GM21526 (cell line): ENCODE measurements at regions not wholly inside any gene's neighbourhood (a gene's known extent, or its start where the extent isn't known, plus 50 kb on each side); places are given as distances from the start of the nearest gene placed in this dataset.

Experiments used
- ATAC-seq: cut with Tn5 transposase; IDR thresholded peaks from one replicate; pipeline ENCODE4 v1.9.1; 2021; ENCODE audit warnings: moderate library complexity; ENCODE audit not compliant: unreplicated experiment, low FRiP score

DNA sequence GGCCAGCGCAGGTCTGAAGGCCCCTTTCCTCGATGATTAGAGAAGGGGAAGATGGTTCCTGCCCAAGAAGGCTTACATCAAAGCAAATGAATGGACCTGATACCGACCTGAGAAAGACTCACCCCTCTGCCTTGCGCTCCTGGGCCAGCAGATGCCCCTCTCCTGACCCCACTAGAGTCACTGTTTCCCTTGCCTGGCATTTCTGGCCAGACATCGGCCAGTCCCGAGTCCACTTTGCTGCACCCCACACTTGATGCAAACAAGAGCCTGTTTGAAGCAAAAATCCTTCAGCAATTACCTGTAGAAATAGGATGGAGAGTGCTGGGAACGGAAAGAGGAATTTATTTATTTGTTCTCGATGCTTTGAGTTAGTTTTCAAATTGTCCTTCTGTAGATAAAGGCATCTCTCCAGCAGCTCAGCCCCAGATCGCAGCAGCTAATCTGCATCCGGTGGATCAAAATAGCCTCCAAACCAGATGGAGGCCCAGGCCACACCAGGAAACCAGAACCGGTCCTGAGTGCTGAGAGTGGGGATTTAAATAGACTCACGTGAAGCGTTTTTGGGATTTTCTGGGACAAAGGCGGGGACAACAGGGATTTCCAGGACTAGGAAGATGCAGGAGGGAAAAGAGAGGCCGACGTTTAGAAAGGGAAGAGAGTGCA is 148.6 kb downstream of the TRIM29 start:
- ATAC-seq: no peak

DNA sequence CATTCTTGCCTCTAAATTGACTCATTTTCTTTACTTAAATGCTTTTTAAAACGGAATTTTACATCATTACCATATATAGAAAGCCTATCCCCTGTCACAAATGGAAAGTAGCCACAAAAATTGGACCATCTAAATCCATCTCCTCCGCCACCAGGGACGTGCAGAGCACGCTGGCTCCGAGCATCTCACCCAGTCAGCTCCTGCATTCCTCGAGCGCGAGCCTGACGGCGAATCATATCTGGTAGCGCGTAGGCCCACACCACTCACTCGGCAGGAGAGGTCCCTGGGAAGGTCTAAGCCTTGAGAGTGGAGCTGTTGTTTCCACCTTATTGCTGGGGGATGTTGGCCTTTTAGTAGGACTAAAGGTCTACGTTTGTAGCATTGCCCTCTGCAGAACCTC is 152.4 kb downstream of the TRIM29 start:
- no peak for ATAC-seq

DNA sequence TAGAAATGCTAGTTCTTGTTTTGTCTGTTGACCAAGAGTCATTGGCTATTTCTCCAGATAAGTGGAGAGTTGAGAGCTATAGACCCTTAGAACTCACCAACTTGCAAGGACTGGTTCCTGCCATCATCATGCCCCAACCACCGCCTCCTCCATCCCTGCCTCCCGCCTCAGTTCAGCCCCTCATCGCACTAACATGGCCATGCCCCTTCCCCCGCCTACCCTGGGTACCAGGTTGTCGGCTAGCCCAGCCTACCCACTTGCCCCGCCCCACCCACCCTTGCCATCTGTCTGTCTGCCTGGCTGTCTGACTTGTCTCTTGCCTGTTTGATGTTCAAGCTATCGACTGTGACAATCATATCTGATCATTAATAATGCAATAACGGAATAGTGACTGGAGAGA is 154.1 kb downstream of the TRIM29 start:
- no peak for ATAC-seq

DNA sequence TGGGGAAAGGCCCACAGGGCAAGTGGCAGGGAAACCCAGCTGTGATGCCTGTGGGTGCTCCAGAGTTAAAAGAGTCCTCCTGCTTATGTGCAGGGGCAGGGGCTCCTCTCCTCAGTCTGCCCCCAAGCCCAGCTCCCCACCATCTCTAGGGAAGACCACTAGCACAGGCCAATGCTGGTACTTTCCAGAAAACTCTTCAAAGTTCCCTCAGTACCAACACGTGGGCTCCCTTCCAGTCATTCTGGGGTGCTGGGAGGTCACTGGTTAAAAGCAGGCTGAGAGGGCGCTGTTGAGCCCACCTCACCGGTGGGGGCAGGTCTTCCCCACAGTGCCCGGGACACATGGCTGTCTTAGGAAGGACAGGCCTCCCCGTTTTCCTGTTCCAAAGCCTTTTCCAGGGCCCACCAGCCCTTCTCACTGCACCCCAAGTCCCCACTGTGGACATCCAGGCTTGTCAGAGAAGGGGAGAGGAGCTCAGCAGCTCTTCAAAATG is 154.6 kb downstream of the TRIM29 start:
- no peak for ATAC-seq

DNA sequence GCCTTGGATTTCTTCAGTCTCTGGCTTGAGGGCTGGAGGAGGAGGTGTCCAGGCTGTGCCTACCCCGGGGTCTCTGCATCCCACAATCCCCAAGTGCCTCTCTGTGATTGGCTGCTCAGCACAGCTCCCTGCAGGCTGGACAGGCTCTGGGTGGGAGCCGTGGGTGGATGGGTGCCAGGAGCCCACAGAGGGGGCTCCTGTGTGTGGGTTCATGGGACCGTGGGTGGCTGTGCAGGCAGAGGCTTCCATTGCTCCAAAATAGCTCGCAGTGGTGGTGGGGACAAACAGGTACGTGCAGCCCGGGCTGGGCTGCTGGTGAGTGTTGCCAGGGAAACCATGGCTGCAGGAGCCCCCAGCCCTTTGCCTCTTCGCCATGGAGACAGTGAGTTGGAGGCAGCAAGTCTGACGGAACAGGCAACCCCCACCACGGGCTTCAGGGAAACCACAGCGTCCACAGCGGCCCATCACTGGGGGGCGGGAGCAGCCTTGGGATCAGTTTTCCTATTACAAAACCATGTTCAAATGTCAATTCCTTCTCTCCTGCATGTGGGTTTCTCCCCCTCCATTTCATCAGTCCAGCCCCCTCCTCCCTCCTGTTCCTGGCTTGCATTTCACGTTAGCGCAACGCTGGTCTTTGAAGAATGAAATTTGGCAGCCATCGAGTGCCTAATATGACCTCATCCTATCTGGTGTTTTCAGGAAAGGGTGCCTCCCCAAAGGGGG is 155.2 kb downstream of the TRIM29 start:
- ATAC-seq: no peak

DNA sequence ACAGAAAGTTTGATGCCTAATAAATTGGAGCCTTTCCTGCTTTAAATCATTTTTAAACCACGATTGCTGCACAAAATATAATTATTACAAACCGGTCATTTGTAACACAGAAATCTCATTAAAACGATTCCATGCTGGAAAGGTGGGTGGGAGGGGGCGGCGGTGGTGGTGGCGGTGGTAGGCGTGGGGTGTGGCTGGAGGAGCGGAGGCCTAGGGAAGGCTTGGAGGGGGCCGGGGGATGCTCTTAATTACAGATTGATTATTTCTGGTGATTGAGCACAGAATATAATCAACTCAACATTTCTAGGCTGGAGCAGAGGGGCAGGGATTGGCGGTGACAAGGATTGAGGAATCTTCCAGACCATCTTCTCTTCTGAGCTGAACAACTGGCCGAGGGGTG is 157.5 kb downstream of the TRIM29 start:
- no peak for ATAC-seq

DNA sequence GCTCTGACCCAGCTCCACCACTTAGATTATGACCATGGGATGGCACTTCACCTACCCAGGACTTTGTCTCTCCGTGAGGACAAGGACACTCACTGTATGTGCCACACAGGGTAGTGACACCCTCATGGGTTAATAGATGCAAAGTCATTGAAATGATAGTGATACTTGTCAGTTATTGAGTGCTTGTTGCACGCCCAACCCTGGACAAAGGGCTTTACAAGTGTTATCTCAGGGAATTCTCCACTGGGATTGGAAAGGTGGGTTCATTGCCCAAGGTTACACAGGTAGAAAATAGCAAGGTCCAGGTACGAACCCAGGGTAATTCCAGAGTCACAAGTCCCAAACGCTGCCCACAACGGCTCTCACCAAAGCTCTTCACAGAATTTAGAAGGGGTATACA is 158.2 kb downstream of the TRIM29 start:
- ATAC-seq: no peak

DNA sequence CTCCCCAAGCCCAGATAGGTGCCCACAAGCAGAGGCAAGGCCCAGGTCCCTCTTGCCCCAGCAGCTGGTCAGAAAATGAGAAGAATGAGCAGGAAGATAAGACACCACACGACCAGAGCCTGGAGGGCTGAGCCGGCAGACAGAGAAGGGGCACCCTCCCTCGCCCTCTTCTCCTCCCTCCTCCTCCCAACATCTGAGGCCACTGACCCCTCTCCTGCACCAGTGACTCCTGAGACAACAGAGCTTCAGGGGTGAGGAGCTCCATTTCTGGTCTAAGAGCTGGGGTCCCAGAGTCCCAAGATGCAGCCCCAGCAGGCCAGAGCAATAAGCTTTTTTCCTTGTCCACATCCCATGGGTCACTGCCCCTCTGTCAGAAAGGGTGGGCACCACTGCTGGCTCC is 159.2 kb downstream of the TRIM29 start:
- ATAC-seq: no peak

DNA sequence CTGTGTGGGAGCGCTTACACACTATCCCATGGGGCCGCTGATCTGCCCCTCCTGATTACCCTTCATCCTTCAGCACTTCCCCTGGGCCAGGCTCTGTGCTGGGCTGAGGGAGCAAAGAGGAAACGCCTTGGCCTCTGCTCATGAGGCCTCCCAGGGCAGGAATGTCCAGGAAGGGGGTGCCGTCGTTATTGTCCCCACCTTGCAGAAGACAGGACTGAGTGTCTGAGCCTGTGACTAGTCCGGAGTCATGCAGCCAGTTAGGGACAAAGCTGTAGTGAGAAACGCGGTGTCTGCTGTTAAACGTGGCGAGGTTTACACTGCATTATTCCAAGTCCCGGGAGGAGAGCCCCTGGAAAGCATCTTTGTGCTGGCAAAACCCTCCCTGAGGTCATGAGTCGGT is 160.0 kb downstream of the TRIM29 start:
- ATAC-seq: no peak

DNA sequence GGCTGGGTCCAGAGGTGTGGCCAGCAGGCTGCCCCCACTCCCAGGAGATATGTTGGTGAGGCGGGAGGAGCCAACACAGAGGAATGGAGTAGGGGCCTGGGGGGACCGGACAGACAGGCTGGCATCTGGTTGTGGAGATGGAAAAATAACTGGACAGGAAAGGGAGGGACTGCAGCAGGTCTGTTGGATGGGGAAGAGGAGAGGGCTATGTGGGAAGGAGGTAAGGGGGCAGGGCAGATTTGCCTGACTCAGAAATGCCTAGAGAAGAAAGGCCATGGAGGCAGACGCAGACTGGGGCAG is 160.4 kb downstream of the TRIM29 start:
- ATAC-seq: no peak

DNA sequence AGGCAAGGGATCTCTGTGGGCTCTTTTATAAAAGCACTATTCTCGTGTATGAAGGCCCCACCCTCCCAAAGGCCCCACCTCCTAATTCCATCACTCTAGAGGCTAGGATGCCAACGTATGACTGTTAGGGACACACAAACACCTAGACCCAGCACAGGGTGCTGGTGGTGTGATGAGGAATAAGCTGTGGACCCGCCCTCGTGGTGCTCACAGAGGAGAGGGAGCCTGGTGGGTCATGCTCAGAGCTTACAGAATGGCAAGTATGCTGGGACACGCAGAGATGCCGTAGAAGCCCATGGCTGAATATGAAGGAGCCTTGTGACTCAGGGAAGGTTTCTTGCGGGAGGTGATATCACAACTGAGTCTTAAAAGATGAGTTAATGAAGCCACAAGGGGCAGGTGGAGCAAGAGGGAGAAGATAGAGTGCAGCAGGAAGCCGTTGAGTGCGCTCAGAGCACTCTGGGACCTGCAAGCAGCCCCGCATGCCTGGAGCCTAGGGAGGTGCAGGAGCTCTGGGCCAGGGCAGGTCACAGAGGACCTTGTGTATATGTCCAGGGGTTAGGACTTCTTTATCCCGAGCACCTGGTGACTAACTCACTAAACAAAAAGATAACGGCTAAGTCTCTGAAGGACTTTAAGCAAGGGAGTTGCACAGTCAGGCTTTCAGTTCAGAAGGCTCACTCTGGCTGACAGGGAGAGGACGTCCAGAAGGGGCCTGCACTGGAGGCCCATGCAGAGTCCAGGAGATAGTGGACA is 160.9 kb downstream of the TRIM29 start:
- ATAC-seq: no peak

DNA sequence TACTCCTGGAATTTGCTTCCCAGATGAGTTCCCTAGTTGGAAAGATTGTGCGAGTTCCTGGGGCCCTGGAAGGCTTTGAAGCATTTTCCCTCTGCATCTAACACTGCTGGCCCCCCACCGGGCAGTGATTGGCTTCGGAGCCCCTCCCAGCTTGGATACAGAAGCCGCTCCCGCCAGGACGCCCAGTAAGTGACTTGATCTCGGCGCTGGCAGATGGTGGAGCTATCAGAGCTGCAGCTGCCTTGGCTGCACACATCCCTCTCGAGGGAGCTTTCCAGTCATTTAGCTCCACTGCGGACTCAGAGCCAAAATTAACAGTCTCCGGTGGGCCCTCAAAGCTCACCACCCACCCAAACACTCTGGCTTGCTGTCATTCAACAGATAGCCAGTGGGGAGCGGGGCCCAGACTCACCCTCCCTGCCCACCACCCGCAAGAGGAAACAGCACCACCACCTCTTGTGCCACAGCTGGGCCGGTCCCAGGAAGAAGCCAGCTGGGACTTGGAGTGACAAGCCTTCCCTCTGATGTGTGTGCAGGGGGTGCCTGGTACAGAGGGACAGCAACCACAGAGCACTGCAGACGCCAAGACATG is 162.3 kb downstream of the TRIM29 start:
- no peak for ATAC-seq

DNA sequence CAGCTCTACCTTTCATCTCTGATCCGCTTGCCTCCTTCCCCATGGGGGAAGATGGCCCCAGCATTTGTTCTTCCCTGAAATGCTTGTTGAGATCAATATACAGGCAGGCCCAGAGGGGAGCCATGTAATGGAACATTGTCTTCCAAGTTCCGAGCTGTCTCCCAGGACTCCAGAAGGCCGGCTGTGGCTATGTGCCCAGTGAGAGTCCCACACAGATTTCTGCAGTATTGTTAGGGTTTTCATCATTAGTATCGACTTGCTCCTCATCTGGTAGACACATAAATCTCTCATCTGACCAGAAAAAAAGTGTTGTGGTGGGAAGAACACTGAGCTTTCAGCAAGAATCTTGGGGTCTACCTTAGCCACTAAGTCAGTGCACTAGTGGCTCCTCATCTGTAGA is 163.4 kb downstream of the TRIM29 start:
- ATAC-seq: no peak

DNA sequence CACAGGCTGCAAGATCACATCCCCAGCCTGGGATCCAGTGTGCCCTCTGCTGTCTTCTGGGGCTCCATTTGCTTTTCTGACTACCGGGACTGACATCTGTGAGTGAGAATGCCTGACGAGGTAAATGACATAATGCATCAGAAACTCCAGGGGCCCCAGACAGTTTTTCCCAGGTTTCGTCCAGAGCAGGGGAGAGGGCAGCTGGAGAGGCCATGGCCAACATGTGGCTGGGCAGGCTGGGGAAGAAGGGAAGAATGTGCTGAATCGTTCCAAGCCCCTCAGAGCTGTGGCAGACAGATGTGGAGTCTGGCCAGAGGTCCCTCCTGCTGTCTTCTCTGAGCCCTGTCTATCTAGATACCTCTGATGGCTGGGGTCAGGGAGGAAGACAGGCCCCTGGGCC is 163.9 kb downstream of the TRIM29 start:
- no peak for ATAC-seq

DNA sequence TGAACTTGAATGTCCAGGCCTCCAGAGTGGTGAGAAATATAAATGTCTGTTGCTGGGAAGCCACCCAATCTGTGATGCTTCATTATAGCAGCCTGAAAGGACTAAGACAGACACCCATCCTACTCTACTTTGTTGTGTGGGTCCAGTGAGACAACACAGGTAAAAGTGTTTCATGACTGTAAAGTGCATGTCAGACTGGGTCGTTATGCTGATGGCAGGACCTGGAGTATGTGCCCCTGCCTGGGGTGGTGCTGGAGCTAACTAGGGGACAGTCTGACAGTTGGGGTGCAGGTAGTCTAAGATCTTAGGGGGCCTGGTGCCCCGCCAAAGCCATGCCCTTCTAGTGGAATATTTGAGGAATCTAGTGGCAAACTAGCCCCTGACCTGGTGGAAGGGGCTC is 165.6 kb downstream of the TRIM29 start:
- ATAC-seq: no peak

DNA sequence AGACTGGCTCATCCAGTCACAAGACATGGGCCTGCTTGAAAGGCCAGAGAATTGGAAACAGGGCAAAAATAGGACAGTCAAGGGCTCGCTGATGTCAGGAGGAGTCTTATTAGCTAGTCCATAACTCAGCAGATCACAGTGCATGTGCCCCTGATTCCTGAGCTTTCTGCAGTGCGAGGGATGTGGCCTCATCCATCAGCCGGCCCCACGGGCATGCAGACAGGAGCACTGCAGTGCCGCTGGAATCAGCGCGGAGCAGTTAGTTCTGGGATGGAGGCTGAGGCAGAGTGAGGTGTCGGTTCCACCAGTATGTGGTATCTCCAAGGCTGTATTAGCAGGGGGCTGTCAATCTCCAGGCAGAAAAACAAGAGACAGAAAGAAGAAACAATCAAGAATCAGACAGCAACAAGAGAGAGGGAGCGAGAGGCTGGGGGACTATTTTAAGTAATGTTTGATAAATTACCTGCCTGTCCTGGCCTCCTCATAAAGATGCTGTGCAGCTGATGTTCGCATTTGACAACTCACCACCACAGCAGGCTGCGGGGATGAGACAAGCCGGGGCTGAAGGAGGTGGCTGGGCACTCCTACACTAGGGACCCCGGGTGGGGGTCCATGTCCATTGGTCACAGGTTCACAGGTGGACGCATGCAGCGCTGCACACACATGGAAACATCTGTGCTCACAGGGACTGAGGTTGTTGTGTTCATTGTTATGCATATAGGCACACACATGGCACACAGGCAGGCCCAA is 167.2 kb downstream of the TRIM29 start:
- no peak for ATAC-seq

DNA sequence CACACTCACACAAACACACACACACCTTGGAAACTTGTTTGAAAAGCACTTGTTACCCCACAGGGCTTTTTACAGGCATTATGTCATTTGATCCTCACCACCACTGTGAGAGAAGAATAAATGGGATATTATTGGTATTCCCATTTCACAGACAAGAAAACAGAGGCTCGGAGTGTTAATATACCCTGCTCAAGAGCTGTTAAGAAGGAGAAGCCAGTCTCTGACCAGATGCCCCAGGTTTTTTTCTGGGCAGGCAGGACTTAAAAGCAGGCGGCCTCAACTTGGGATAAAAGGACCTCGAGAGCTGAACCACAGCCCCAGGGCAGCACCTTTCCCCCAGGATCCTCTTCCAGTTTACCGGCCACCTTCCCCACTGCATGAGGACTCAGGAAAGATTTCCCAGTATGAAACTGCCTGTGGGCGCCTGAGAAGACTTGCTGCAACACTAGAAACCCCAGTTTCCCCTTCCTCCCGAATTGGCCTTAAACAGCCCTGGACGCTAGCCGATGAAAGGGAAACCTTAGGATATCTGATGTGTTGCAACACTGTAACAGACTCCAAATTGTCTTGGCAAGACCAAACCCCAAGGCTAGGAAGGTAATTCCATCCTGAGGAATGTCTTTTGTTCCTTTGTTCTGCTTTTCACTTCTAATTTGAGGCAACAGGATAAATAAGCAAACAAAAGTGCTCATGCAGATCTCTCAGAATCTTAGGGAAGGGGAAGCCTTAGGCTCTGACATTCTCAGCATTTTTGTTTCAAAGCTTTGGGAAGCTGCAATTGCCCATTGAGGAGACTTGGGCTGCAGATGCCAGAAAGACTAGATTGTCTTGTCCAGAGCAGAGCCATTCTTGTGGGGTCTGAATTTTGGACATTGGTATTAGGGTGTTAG is 173.5 kb downstream of the TRIM29 start:
- no peak for ATAC-seq

DNA sequence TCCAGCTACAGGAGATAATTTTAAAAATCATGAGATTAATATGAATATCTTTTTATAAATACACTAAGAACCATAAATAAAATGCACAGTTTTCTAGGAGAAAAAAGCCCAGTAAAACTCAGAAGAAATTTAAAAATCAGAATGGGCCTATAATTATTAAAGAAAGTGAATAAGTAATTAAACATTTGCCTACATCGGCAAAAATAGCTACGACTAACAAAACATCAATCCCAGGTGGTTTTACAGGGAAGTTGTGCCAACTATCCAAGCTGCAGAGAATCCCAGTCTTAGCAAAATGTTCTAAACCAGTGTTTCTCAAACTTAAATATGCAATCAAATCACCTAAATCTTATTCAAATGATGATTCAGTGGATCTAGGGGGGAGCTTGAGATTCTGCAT is 180.0 kb downstream of the TRIM29 start:
- no peak for ATAC-seq

DNA sequence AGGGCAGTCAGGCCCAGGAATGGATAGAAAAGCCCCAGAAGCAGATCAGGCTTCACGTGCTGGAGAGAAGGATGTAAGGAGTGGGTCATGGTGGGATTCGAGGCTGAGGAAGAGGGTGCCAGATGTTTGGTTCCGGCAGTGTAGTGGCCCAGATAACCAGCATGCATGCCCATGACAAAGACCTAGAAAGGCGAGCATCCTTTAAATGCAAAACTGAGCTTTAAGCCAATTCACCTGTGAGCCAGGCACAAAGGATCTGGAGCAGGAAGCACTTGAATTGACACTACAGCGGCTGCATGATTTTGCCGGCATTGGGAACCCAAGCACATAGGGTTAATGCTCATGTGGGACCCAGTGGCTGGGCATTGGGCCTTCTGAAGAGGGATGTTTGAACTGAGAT is 185.5 kb downstream of the TRIM29 start:
- ATAC-seq: no peak

DNA sequence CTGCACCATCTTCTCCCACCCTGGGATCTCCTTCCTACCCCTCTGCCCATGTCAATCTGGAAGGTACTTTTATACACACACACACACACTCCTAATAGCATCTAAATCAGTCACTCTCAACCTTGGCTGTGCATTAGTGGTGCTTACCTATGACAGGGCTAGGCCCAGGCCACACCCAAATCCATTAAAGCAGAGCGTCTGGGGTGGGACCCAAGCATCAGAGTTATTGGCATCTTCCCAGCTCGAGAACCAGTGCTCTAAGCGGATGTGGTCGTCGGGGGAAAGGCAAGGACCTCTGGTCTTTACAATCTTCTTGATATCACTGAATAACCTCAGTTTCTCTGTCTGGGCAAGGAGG is 194.6 kb downstream of the TRIM29 start:
- no peak for ATAC-seq
